ENCODE measurements at regions not wholly inside any gene's neighbourhood (a gene's known extent, or its start where the extent isn't known, plus 50 kb on each side); places are given as distances from the start of the nearest gene placed in this dataset.

GRCh38 chr20:29300579-29301551, 1956.6 kb upstream of the DEFB115 start:
- ChIA-PET CTCF (no interaction called here), POLR2A (ENCODE audit: unreplicated experiment) (no interaction called here)
- DNase-seq (no peak), ATAC-seq (no peak)
- intact Hi-C loops (cut with micrococcal nuclease), result no loop called here
- no TSS peak for BruUV-seq (replicated peaks)
- Histone ChIP-seq H3K27me3 (ENCODE audit: low read length) (no peaks in the 10 kb centered on the region), H3K4me2 (ENCODE audit: low read length) (no peak overlapping the region), H4K20me1 (ENCODE audit: low read length) (no peaks in the 10 kb centered on the region), H3K27ac (ENCODE audit: low read length) (no peak overlapping the region), H3K9ac (ENCODE audit: low read length) (no peak overlapping the region), H3K9me3 (ENCODE audit: low read length) (peaks cover 11% of the 10 kb centered on the region; the same call in 1 of the 2 replicates), H3F3A (ENCODE audit: low read length, unreplicated experiment) (no peaks in the 10 kb centered on the region), H3K36me3 (ENCODE audit: low read depth, low read length) (no peaks in the 10 kb centered on the region), H3K79me2 (ENCODE audit: low read length) (no peaks in the 10 kb centered on the region), H3K9me2 (replicated peaks; ENCODE audit: low read length) (no peaks in the 10 kb centered on the region), H3K4me3 (ENCODE audit: low read length) (no peak overlapping the region), H2AFZ (ENCODE audit: low read length) (no peak overlapping the region), H3K4me1 (ENCODE audit: insufficient read depth, low read length) (no peaks in the 10 kb centered on the region)
- TF ChIP-seq CTCF (conservative IDR thresholded peaks at IDR 0.05; ENCODE audit: low read depth, low read length), result no peak
- no peak for TF ChIP-seq EZH2phosphoT487 (IDR thresholded peaks at IDR 0.05; ENCODE audit: borderline replicate concordance, low read length)
- no peak for TF ChIP-seq EZH2 (IDR thresholded peaks at IDR 0.05; ENCODE audit: low read length, unreplicated experiment)

GRCh38 chr20:29301624-29302259, 1955.7 kb upstream of the DEFB115 start:
- H3K79me2 ChIP-seq (ENCODE audit: low read length), result no peaks in the 10 kb centered on the region
- no peak overlapping the region for H3K4me2 ChIP-seq (ENCODE audit: low read length)
- no peaks in the 10 kb centered on the region for H3K27me3 ChIP-seq (ENCODE audit: low read length)
- CTCF ChIA-PET, result no interaction called here
- no peak overlapping the region for H3K27ac ChIP-seq (ENCODE audit: low read length)
- TF ChIP-seq CTCF (conservative IDR thresholded peaks at IDR 0.05; ENCODE audit: low read depth, low read length) (no peak), EZH2phosphoT487 (IDR thresholded peaks at IDR 0.05; ENCODE audit: borderline replicate concordance, low read length) (no peak), EZH2 (IDR thresholded peaks at IDR 0.05; ENCODE audit: low read length, unreplicated experiment) (no peak)
- no peak overlapping the region for H3K9ac ChIP-seq (ENCODE audit: low read length)
- H2AFZ ChIP-seq (ENCODE audit: low read length), result no peak overlapping the region
- H3K4me1 ChIP-seq (ENCODE audit: insufficient read depth, low read length), result no peaks in the 10 kb centered on the region
- H3K9me3 ChIP-seq (ENCODE audit: low read length), result peaks cover 11% of the 10 kb centered on the region; the same call in 1 of the 2 replicates
- H3K9me2 ChIP-seq (replicated peaks; ENCODE audit: low read length), result no peaks in the 10 kb centered on the region
- H3F3A ChIP-seq (ENCODE audit: low read length, unreplicated experiment), result no peaks in the 10 kb centered on the region
- no peaks in the 10 kb centered on the region for H4K20me1 ChIP-seq (ENCODE audit: low read length)
- BruUV-seq (replicated peaks), result no TSS peak
- ATAC-seq (no peak), DNase-seq (no peak)
- no peak overlapping the region for H3K4me3 ChIP-seq (ENCODE audit: low read length)
- POLR2A ChIA-PET (ENCODE audit: unreplicated experiment), result no interaction called here
- H3K36me3 ChIP-seq (ENCODE audit: low read depth, low read length), result no peaks in the 10 kb centered on the region
- intact Hi-C loops (cut with micrococcal nuclease), result no loop called here
